PC-3 (cell line): ENCODE measurements at regions not wholly inside any gene's neighbourhood (a gene's known extent, or its start where the extent isn't known, plus 50 kb on each side); places are given as distances from the start of the nearest gene placed in this dataset.

Experiments used
- EZH2 ChIP-seq: fragments of 300-600 bp; sonication (generic); IDR thresholded peaks from one replicate; pipeline ENCODE4 v1.6.1; 2017; ENCODE audit warnings: antibody characterized with exemption, mild to moderate bottlenecking, low read length; ENCODE audit not compliant: unreplicated experiment
- TF ChIP-seq, protein P1 (sequence below): fragments of 300-600 bp; sonication (generic); conservative IDR thresholded peaks from 2 replicates; pipeline ENCODE4 v1.5.1; 2017; ENCODE audit warnings: antibody characterized with exemption, low read depth, mild to moderate bottlenecking, low read length

- TF ChIP-seq EZH2: no peak
- TF ChIP-seq, protein P1, sequence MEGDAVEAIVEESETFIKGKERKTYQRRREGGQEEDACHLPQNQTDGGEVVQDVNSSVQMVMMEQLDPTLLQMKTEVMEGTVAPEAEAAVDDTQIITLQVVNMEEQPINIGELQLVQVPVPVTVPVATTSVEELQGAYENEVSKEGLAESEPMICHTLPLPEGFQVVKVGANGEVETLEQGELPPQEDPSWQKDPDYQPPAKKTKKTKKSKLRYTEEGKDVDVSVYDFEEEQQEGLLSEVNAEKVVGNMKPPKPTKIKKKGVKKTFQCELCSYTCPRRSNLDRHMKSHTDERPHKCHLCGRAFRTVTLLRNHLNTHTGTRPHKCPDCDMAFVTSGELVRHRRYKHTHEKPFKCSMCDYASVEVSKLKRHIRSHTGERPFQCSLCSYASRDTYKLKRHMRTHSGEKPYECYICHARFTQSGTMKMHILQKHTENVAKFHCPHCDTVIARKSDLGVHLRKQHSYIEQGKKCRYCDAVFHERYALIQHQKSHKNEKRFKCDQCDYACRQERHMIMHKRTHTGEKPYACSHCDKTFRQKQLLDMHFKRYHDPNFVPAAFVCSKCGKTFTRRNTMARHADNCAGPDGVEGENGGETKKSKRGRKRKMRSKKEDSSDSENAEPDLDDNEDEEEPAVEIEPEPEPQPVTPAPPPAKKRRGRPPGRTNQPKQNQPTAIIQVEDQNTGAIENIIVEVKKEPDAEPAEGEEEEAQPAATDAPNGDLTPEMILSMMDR: no peak
Observed at GRCh38 chr13:65679240-65679639, 1550.9 kb downstream of the PCDH9 start.
